CD4-positive, alpha-beta T cell treated with Interleukin-15 for 4 hours (primary cell): ENCODE measurements at regions not wholly inside any gene's neighbourhood (a gene's known extent, or its start where the extent isn't known, plus 50 kb on each side); places are given as distances from the start of the nearest gene placed in this dataset.

Source experiments
- DNase-seq: peaks from one replicate; pipeline ENCODE4 v3.0.0-alpha.2; 2020; ENCODE audit warnings: low spot score

GRCh38 chr7:46989247-46989646 is 592.7 kb downstream of the TNS3 start:
- DNase-seq = no peak

DNA sequence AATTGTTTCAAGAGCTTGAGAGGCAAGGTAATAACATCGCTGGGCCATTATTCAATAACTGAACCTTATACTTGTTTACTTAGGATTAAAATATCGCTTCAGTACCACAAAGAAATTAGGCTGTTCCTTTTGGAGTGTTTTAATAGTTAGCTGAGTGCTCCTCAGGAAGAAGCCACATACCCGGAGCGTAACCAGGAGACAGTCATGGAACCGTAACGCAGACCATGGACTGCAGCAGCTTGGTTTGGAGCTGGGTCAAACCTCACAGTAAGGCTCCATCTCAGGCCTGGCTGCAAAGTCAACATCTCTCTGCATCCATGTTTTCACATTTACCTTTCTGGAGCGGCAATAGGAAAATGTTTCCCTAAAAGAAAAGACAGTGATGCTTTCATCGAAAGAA is 599.0 kb downstream of the TNS3 start:
- DNase-seq = no peak

- DNase-seq = no peak
These were observed 602.5 kb downstream of the TNS3 start for GRCh38 chr7:46979439-46979838.

GRCh38 chr7:46975493-46975892 is 606.4 kb downstream of the TNS3 start:
- no peak for DNase-seq

- DNase-seq = no peak
These were observed 609.7 kb downstream of the TNS3 start for GRCh38 chr7:46972205-46972604.

DNA sequence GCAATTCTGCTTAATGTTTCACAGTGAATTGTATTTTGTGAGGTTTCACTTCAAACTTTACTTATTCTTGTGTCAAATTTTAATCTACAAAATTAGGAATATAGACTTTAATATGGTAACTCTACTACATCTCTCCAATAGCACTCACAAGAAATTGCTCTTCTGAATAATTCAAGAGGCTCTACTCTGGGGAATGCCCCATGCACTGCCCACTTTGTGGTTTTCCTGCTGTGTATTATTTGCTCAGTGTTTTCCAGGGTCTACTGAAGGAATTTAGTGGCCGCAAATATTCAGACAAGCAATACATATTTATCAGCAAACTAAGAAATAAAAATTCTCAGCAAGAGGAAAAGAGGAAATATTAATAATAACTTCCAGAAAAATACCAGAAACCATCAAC is 611.4 kb downstream of the TNS3 start:
- DNase-seq = no peak

- no peak for DNase-seq
These were observed 611.8 kb downstream of the TNS3 start for GRCh38 chr7:46970131-46970430.

DNA sequence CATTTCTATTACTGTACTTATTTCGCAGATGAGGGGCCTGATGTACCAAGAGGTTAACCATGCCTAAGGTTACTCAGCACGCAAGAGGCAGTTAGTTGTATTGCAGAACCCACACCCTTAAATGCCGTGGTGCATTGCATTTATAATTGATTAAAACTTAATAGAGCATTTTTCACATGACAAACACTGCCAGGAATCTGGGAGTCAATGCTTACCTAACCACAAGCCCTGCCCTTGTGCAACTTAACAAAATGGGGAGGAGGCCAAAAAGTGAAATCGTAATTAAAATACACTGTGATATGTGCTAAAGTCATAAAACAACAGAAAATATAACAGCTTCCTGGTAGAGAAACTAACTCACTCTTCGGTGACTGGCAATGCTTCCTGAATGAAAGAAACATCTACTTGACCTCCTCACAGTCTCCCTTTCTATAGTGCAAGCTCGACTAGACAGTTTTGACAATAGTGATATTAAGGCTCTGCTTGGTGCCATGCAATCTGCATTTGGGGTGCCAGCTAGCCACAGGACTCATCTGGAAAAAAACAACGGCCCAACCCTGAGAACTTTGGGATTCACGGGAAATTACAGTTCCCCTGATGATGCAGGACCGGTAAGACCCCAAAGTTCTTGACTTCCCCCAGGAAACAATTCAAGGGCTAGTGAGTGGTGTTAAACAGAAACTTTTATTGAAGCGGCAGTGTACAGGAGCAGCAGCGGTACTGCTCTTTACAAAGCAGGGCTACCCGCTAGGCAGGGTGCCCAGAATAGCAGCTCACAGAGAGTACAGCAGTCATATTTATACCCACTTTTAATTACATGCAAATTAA is 612.4 kb downstream of the TNS3 start:
- DNase-seq = no peak

DNA sequence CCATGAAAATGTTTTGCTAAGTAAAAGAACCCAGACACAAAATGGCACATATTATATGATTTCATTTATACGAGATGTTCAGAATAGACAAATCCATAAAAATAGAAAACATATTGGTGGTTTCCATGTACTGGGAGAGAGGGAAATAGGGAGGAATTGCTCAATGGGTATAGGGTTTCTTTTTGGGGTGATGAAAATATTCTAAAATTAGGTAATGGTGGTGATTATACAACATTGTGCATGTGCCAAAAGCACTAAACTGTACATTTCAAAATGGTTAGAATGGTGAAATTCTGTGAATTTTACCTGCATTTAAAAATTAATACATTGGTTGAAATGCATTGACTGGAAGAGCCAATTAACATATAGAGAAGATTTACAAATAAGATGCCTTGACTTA is 613.9 kb downstream of the TNS3 start:
- no peak for DNase-seq

DNA sequence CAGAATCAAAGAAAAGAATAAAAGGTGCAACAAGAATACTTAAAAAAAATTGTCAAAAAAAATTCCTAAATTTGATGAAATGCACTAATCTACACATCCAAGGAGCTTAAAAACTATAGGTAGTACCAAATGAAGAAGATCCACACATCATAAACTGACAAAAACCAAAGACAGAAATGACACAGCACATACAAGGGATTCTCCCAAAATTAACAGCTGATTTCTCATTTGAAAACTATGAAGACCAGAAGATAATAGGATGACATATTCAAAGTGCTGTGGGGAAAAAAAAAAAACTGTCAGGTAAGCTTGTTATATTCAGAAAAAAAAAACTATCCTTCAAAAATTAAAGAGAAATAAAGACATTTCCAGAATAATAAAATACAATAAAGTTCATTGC is 618.2 kb downstream of the TNS3 start:
- no peak for DNase-seq

- DNase-seq = no peak
These were observed 620.9 kb downstream of the TNS3 start for GRCh38 chr7:46960970-46961369.

GRCh38 chr7:46957195-46957594 is 624.7 kb downstream of the TNS3 start:
- no peak for DNase-seq

DNA sequence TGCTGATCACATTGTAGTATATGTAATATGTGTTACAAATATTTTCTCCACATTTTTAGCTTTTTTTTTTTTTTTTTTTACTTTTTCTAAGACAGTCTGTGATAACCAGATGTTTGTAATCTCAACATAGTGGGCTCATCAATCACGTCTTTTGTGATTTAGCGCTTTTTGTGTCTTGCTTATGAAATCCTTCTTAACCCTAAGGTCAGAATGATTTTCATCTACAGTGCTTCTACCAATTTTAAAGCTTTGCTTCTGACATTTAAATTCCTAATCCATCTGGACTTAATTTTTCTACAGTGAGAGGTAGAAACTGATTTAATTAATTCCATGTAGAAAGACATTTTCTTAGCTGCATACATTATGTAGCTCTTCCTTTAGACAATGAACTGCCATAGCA is 626.4 kb downstream of the TNS3 start:
- DNase-seq = no peak

DNA sequence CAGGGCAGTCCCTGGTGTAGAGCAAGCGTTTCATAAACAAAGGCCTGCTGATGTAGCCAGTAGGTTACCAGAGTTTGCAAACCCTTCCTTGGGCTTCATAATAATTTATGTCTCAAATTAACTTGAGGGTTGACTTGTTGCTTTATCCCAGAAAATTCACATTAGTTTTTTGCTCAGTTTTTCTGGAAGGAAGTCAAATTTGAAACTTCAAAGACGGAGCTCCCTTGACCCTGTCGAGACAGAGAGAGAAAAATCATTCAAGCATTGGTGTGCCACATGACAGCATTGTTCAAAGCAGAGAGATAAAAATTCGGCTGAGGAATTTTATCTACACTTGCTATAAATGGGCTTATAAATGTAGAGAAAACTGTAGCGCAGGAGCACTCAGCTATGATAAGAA is 627.7 kb downstream of the TNS3 start:
- DNase-seq = no peak

GRCh38 chr7:46953008-46953407 is 628.9 kb downstream of the TNS3 start:
- no peak for DNase-seq

- no peak for DNase-seq
These were observed 632.5 kb downstream of the TNS3 start for GRCh38 chr7:46949270-46949931.

- DNase-seq = no peak
These were observed 633.2 kb downstream of the TNS3 start for GRCh38 chr7:46948716-46949115.

DNA sequence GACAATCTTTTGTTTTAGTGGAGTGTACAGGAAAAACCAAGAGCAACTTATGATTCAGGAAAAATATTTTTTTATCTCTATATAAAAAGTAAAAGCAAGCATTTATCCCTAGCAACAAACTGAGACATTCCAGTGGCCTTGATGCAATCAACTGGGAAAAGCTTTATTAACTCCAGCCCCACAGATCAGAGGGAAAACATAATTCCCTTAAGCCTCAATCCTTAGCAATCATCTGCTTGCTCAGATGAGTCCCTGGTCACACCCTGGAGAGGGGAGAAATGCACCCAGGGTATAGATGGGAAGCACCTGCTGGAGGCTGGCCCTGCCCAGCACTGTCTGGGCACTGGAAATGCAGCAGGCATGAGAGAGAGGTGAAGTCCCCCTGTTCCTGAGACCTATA is 636.6 kb downstream of the TNS3 start:
- DNase-seq = no peak

DNA sequence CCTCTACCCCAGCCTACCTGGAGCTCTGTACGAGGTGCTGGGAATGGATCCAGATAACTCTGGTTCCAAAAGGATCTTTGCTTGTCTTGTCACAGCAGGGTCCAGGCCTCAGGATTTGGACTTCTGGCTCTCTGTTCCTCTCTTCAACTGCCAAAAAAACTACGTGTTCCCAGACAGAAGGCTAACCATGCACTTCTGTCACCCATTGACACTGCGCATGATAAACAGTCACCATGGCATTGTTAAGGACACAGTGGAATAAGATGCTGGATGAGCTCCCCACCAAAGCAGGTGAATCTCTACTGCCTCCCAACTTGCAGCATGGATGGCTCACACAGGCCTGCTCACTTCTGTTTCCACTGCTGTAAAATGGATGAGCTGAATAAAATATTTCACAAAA is 637.9 kb downstream of the TNS3 start:
- no peak for DNase-seq

DNA sequence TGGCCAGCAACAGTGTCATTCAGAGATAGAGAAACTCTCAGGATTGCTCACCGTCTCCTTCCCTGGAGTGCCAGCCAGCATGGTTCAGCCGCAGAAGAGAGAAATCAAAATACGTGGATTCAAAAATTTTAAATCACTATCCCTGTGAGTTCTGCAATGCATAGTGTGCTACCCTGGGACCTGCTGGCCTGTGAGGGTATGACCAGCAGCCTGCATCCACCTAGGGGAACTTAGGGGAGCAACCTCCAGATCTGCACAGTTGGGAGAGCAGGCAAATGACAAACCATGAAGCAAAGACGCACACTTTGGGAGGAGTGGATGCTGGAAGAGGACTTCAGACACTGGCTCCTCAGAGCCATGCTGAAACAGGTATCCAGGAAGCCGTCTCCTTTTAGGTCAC is 639.3 kb downstream of the TNS3 start:
- no peak for DNase-seq

DNA sequence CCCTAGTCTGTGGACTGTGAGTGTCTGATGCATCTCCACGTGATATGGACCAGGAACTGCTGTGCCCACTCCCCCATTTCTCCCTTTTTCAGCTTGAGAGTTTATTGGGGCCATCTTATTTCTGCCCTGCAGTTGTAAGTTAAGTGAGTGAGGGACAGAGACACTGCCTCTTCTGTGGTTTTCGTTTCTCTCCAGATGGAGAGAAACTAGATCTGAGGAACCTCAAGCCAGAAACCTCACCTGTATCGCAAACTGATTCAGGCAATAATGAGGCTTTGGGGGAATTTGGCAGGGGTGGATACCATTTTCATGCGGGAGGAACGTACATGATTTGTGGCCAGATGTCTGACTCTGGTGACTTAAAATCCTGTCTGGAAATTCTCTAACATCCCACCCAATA is 641.7 kb downstream of the TNS3 start:
- no peak for DNase-seq

GRCh38 chr7:46939558-46939957 is 642.4 kb downstream of the TNS3 start:
- no peak for DNase-seq

DNA sequence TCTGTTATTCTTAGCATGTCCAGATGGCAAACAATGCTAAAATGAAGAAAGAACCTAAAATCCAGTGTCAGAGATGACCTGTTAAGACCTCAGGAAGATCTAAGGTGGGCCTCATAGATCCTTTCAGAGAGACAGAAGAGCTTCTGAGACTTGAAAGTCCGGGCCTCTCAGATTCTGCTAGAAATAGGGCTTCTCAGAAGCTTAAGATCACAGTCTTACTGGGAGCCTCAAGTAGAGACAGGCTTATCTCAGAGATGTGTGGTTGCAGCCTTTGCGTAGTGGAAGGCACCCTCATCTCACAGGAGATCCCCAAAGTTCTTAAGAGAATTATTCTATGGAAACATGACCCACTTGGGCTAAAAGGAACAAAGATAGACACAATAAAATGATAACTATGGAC is 642.8 kb downstream of the TNS3 start:
- no peak for DNase-seq

DNA sequence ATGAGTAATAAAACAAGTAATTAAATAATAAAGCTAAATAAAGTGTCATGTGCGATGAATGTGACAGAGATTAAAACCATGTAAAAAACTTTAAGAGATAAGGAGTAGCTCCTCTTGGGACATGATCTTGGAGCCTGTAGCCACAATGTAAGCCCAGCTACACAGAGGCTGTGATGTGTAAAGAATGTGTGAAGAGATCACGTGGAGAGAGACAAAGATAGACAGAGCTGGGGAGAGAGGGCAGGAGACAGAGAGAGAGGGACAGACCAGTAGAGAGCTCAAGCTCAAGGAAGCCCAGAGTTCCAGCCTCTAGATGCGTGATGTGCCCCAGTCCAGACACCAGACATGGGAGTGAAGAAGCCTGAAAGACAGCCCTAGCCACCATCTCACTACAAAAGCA is 644.1 kb downstream of the TNS3 start:
- DNase-seq = no peak
